Activated T-helper 9 cell treated with anti-CD3 and anti-CD28 coated beads, Interleukin-2, amount 50 U/mL, for 16 hours (primary cell): ENCODE measurements at regions not wholly inside any gene's neighbourhood (a gene's known extent, or its start where the extent isn't known, plus 50 kb on each side); places are given as distances from the start of the nearest gene placed in this dataset.
"Not testable (repeated sequence)": the region's sequence is repeated elsewhere in the genome, so short reads cannot be mapped to it uniquely, and the experiment has no call there.

Source experiments
- DNase-seq: peaks from one replicate; pipeline ENCODE4 v3.0.0-alpha.2; 2020; ENCODE audit warnings: low read depth

DNA sequence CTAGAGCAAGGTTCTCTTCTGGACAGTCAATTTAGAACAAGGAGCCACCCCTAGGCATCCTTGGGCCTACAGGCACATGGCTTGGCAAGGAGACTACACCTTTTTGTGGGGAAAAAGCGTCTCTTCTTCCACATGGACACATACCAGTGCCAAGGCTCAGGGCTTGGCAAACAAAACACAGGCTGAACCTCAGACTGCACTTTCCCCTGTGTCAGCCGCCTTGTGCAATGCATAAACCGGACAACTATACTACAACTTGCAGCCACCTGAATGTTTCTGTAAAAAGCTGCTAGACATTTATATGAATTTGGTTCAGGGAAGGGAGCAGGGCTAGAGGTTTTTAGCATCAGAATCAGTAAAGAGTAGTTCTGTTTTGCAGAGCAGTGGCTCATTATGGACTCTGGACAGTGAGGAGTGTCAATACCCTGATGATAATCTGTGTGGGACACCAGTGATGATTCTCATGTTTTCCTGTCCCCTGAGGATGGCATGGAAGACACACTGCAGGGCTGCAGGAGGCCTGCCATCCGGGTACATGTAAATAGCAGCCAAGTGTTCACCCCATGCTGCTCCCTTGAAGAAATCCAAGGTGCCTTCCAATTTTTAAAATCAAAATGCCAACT, 118.9 kb downstream of the GATA3 start:
- no peak for DNase-seq

DNA sequence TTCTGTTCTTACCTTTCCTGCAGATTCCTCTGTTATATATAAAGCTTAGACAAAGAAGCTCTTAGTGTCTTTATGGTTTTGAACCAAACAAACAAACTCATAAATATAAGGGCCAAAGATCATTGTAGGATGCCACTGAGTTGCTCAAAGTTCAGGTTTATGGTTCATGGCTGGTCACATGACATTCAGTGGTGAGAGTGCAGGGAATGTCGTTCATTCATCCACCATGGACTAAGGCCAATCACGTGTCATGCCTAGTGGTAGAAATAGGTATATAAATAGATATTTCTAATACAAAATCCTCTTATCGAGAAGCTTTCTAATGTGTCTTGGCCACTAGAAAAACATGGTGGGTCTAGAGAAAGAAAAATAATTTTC, 119.4 kb downstream of the GATA3 start:
- DNase-seq, result no peak

DNA sequence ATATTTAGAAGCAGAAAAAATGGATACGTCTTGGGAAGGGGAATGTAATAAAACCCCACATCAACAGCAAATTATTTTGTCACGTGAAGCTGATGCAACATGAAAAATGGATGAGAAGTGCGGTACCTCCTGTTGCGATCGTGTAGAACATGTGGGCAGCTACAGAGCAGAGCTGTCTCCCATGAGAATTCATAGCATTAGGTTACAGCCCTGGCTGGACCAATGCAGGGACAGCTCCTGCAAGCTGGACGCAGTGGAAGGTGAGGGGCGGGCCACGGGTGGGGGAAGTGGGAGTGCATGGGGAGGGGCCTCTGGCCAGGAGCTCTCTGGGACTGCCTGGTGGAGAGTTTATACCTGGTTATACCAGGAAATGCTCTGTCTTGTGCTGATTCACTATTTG, 120.3 kb downstream of the GATA3 start:
- no peak for DNase-seq

DNA sequence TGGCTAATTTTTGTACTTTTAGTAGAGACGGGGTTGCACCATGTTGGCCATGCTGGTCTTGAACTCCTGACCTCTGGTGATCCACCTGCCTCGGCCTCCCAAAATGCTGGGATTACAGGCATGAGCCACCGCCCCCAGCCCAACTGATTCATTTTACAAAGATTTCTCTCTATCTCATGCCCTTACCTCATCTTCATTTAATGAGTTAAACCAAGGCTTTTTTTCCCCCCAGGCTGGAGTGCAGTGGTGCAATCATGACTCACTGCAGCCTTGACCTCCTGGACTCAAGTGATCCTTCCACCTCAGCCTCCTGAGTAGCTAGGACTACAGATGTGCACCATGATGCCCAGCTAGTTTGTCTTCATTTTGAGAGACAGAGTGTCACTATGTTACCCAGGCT, 123.0 kb downstream of the GATA3 start:
- not testable (repeated sequence) for DNase-seq

DNA sequence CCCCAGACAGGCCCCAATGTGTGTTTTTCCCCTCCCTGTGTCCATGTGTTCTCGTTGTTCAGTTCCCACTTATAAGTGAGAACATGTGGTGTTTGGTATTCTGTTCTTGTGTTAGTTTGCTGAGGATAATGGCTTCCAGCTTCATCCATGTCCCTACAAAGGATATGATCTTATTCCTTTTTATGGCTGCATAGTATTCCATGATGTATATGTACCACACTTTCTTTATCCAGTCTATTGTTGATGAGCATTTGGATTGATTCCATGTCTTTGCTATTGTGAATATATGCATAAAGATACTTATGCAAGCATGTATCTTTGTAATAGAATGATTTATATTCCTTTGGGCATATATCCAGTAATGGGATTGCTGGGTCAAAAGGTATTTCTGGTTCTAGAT, 125.3 kb downstream of the GATA3 start:
- DNase-seq, result not testable (repeated sequence)

DNA sequence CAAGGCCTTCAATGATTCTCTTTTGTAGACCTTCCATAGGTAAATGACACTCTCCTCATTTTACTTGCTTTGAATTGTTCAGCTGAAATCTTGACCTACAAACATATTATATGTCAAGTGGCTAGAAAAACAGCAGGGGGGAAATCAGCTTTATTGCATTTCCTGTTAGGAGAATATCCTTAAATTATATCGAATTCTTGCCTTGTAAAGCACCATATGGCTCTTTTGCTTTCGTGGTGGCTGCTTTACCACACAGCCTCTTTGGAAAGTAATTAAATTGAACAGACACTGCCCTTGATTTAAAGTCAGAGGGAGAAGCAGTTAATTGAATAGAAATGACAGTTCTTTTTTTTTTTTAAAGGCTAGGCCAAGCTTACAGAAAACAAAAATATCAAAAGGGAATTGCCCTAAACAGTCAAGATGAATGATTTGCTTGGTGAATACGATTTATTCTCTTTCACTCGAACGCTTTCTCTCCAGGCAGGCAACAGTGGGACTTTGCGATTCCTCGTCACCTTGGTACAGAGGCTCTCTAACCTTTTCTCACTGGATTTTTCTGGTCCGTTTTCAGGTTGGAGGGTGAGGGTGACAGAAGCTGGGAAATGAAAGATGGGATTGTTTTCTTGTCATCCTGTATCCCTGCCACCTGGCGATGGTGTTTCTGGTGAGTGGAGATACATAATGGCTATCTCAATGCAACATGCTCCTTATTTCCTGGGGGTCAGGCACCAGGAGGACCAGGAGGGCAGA, 126.0 kb downstream of the GATA3 start:
- DNase-seq, result no peak

DNA sequence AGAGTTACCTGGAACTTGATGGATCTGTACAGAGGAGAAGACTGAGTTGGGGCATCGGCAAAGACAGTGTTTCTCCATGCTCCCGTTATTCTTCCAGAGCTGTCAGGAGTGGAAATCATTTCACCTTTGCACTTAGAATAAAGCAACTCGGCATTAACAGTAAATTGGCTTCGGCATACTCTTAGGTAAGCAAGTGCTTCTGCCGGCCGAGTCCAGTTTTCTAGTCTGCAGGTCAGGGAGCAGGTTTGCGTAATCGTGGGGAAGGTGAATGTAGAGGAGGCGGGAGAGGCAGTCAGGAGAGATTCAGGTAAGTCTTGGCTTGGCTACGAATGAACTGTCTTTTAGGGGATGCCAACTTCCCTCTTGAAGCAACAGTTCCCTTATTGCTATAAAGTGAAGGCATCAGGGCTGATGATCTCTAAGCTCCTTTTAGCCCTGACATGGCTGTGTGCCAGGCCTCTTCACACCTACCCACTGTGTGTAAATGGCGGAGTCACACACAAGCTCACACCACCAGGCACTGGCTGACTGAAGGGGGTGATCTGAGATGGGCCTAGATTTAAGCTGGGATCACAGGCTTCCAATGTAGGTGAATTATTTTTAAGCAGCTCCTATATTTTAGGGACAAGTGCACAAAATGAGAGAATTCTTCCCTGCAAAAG, 127.1 kb downstream of the GATA3 start:
- DNase-seq, result no peak

DNA sequence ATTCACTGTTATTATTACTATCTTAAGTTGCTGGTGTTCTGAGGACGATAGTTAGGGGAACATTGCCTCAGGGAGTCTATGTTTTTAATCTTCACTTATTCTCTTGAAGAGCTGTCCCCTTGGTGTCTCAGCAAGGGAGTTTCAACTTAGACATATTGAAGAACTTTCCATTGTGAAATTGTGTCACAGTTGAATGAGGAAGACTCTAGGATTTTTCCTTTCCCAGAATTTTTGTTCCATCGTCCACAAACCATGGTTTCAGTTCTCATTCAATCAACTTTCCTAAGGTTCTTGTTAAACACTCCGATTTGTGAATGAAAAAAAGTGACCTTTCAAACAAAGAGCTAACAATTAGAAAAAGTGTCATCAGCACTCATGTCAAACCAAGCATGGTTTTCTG, 128.3 kb downstream of the GATA3 start:
- DNase-seq, result no peak

DNA sequence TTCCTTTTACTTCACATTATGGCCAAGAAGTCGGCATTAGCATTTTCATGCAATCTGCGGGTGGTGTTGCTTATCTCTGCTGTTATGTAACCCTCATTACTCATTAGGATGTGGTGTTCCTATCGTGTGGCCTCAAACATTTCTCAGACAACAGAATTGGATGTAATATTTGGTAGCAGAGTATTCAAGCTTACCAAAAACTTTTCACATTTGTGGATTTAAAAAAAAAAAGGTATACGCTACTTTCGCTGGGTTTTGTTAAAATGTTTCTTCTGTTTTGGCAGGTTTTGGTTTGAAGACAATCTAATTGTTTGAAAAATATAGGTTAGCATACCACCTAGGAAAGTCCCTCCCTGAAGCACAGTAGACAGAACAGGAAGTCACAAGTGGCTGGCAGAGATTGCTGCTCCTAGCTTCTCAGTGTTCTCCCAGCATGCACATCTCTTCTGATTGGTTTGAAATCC, 128.8 kb downstream of the GATA3 start:
- DNase-seq, result peak; percentile 13

DNA sequence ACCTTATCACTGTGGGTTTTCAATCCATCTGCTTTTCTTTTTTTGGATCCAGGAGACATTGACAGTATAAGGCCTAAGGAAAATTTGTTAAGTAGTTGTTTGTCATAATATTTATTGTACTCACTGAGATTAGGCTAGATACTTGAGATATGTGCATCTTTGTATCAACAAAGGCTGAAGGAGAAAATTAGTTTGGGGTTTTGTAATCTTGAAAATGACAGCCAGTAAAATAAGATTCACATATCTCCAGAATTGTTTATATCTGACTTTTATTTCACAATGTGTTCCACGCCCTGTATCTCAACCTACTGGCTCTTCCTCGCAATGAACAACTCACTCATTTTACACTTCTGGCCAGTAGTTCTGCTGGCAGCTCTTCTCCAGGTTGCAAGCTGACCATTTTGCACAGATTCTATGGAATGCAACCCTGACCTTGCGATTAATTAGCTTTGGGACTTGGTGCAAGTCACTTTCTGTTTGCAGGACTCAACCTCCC, 132.7 kb downstream of the GATA3 start:
- DNase-seq, result no peak

DNA sequence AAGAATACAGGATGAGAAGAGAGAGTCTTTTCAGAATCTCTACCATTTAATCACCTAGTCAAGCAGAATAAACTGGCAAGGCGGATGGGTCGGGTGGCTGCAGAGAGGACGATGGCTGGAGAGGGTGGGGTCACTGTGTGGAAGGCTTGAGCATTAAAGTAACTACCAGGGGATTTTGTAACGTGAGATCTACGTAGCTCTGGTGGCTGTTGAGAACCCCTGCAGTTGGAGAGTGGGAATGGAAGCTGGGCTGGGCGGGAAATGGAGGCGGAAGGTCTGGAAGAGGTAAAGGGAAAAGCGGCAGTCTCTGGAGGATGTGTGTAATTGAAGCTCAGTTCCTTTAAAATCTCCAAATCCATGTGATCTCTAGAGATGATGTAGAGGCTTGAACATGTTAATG, 135.0 kb downstream of the GATA3 start:
- no peak for DNase-seq

DNA sequence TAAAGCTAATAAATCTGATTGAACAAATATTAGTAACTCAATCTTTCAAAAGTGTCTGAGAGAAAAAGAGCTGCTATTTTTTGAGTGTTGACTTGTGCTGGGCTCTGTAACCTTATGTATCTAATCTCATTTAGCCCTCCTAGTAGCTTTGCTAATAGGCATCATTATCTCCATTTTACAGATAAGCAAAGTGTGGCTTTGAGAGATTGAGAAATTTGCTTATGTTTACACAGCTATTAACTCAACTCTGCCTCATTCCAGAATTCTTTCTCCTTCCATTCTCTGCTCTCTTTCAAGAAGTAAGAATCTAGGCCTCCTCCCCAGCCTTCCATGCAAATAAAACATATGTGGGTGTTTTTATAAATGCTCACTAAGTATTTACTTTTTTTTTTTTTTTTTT, 137.8 kb downstream of the GATA3 start:
- no peak for DNase-seq

DNA sequence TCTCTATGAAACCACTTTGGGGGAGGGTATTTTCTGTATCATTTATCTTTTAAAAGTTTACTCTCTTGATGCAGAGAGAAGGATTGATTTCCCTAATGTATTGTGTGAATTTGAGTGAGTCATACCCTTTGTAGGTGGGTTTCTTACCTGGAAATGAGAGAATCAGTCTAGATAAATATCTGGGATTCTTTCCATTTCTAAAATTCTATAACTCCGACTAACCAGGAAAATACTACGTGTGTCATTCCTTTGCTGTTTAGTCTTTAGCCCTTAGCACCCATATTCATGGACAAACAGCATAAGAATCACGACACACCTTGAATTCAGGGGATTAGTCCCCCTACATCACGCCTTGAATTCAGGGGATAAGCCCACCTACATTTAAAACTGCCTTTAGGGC, 139.1 kb downstream of the GATA3 start:
- DNase-seq, result no peak

DNA sequence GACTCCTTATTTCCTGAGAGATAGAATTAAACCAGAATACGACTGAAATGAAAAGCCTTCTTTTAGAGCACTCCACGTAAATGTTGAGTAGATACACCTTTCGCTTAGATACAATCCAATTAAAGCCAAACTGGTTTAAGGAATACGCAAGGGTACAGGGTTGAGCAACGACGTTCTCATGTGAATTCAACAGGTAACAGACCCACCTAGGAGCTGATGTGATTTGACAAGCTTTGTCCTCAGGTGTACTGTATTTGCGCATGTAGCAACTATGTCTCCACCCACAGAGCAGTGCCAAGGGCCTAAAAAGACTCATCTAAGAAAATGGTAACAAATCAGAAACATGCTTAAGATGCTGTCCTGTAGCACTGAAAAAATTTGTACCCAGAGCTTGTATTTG, 139.6 kb downstream of the GATA3 start:
- no peak for DNase-seq

DNA sequence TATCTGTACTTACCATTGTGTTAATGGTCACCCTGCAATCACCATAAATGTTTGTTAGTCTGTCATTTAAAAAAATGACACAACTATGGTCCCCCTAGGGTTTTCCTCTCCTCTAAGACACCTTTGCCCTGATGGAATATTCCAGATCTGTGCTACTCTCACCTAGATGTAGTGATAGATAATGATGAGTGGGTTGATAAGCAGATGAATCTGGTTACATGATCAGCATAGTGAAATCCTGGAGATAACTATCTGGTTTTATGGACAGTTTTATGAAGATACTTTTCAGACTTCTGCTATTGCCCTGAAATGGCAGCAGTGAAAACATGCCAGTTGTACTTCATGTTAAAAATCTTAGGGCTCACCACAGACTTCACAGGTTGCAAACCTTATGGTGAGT, 152.4 kb downstream of the GATA3 start:
- DNase-seq, result no peak

DNA sequence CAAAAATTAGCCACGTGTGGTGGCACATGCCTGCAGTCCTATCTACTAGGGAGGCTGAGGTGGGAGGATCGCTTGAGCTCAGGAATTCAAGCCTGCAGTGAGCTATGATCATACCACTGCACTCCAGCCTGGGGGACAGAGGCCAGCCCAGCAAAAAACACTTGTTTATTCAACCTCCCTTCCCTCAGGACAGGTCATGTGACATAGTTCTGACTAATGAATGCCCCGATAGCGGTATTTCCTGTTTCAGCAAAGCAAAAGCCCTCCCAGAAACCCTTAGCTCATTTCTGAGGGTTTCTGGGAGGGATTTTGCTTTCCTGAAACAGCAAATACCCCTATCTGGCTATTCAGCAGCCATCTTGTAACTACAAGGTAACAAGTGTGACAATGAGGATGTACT, 157.1 kb downstream of the GATA3 start:
- DNase-seq, result no peak

DNA sequence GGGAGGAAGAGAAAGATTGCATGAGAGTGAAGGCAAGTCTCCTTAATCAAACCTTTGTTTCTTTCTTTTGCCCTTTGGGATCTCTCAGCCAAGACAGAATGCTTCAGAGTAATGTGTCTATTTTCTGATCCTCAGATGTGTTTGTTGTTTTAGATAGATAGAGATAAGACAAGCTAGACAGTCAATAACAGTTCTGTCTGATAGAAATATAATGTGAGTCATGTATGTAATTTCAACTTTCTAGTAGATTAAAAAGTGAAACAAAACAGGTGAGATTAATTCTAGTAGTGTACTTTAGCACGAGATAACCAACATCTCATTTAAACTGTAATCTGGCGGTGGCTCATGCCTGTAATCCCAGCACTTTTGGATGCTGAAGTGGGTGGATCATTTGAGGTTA, 159.2 kb downstream of the GATA3 start:
- no peak for DNase-seq

DNA sequence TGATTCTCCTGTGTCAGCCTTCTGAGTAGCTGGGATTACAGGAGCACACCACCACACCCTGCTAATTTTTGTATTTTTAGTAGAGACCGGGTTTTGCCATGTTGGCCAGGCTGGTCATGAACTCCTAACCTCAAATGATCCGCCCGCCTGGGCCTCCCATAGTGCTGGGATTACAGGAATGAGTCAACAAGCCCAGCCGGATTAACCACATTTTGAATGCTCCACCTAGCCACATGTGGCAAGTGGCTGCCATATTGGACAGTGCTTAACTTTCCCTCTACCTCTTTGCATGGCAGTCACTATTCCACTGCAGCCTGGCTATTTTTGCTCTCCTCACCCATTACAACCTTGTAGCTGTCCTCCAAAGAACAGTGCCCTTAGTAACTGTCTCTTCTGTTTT, 160.1 kb downstream of the GATA3 start:
- DNase-seq, result no peak

DNA sequence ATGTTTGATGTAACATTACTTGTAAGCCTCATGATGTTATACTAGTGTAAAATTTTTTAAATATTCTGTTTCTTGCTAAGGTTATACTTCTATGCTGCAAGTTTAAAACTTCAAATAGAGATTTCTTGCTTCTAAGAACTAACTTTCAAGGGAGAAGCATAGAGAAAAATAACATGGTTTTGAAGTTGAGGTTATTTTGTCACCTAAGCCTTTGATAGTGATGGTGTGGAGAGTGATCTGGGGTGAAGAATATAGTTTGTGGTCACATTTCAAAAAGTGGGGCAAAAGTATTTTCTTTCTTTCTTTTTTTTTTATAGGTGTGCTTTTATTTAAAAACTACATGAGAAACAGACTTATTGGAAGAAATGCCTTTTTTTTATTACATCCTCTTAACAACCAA, 162.4 kb downstream of the GATA3 start:
- DNase-seq, result no peak

DNA sequence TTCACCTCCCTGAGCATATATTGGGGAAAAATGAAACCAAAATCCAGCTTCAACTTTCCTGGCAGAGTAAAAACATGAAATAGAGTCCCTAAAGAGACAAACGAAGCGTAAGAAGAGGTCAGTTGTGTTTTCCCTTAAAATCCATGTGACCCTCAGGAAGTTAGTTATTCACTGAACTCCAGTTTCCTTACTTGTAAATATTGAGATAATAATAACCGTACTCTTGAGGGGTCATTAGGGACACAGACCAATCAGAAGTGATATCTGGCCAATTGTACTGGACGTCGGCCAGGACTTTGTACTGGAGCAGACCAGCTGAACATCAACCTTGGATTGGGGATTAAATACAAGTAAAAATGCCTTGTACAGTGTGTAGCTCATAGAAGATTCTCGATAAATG, 167.0 kb downstream of the GATA3 start:
- no peak for DNase-seq

DNA sequence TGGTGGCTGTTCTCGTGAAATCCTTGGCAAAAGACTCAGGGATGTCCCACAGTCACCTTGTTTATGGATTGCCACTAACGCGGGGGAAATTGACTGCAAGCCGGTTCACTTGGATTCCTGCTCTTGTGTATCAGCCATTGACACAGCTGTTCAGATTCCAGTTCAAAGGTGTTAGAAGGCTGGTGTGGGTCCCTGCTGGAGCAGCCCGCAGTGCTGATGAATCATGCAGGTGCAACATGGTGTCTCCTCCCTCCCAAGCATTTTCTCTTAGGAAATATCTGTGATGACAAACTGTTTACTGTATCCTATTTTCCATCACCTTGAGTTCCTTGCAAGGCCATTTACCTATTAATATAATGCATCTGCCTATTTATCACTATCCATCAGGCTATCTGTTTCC, 170.1 kb downstream of the GATA3 start:
- DNase-seq, result no peak

DNA sequence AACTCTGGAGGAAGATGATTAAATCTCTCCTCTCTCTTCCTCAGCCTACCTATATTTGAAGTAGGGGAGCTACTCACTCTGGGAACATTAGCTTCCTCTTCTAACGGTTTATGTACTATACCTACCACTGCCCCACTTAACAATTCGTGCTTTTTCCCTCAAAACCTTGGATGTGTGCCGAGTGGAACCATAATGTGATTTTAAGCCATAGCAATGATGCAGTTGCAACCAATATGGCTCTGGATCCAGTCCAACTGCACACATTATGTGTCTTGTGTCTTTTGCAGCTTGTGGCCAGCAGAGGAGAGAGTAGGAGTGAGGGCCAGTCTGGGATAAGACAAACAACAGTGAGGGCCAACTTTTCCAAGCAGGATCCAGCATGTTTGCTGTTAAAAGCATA, 170.7 kb downstream of the GATA3 start:
- no peak for DNase-seq

DNA sequence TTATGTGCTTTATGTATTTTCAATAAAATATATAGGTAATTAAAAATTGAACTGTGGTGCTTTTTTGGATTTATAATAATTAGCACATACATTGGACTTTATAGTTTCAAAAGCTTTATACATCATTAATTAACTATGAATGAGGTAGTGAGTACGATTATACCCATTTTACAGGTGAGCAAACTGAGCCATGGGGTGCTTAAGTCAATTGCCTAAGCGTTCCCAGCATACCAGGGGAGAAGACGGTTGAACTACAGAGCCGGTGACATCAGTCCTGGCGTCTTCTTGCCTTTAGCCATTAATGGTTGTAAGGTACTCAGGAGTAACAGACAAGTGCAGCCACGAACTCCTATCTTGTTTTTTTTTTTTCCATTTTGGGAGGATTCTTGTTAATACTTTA, 172.8 kb downstream of the GATA3 start:
- DNase-seq, result no peak
